ENCODE measurements at regions not wholly inside any gene's neighbourhood (a gene's known extent, or its start where the extent isn't known, plus 50 kb on each side); places are given as distances from the start of the nearest gene placed in this dataset.

DNA sequence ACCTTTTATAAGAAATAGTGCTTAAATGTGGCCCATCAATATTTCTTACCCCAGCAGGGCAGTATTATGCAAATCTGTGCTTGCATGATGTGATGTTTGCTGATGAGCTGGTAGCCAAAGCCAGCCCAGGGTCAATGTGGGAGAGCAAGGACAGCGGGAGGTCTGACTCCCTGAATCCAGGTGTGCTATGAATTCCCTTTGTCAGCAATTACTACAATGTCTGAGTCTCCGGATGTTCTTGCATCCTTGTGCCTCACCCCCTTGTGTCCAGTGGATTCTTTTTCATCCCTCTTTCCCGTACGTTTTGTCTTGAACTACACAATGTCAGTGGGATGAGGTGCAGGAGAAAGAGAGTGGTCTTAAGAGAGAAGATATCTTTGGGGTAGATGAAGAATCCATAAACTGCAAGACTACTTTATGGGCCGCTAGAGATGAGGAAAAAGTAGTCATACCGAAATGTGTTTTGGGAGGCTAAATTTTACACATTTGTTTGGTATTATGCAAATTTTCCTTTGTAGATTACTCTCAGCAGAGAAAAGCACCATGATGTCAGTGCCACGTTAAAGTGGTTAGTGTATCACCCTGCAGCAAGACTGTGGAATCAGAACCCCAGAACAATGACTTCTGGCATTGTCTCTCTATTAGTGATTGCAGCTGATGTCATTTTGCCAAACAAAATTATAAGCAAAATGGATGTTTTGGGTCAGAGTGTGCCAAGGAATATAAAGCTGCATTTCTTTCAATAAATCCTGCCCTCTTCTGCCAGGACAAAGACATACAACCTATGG, 53.5 kb upstream of the TSHZ3 start:
- peaks cover 0 to 6% (median 0%) of the 10 kb centered on the region in 3 donors for H3K27me3 ChIP-seq (ENCODE audit: control insufficient read depth in 3 of 3, insufficient read depth in 3 of 3, low read length in 2 of 3)
- no peaks in the 10 kb centered on the region for H3K9me3 ChIP-seq (ENCODE audit: control insufficient read depth in 4 of 4, insufficient read depth in 3 of 4, low read length in 3 of 4)
- no peak for ATAC-seq (ENCODE audit: insufficient read depth, low FRiP score)
- H3K4me3 ChIP-seq: no peak overlapping the region
- 77 to 82% methylated on average over 7 of the region's 7 CpGs for WGBS, 2 donors
- no peaks in the 10 kb centered on the region for H3K4me1 ChIP-seq (ENCODE audit: control insufficient read depth in 5 of 5, insufficient read depth in 5 of 5, low read length in 5 of 5)
- TF ChIP-seq CTCF (IDR thresholded peaks at IDR 0.05; ENCODE audit: control extremely low read depth, extremely low read depth): no peak
- no peak overlapping the region for H3K27ac ChIP-seq (ENCODE audit: low read depth in 1 of 2, low read length in 1 of 2)
- no peaks in the 10 kb centered on the region for H3K36me3 ChIP-seq (ENCODE audit: control insufficient read depth in 4 of 4, insufficient read depth in 4 of 4, low read length in 4 of 4)
- DNase-seq: no peak
- H3K9ac ChIP-seq (ENCODE audit: insufficient read depth in 1 of 2, low read length in 2 of 2): no peak overlapping the region

GRCh38 chr19:31406106-31406505, 56.9 kb upstream of the TSHZ3 start:
- peaks cover 0 to 2% (median 0%) of the 10 kb centered on the region in 3 donors for H3K27me3 ChIP-seq (ENCODE audit: control insufficient read depth in 3 of 3, insufficient read depth in 3 of 3, low read length in 2 of 3)
- H3K4me3 ChIP-seq: no peak overlapping the region
- H3K9me3 ChIP-seq (ENCODE audit: control insufficient read depth in 4 of 4, insufficient read depth in 3 of 4, low read length in 3 of 4): no peaks in the 10 kb centered on the region
- H3K27ac ChIP-seq (ENCODE audit: low read depth in 1 of 2, low read length in 1 of 2): no peak overlapping the region
- DNase-seq (no peak), ATAC-seq (ENCODE audit: insufficient read depth, low FRiP score) (no peak)
- 87 to 93% methylated on average over 4 of the region's 4 CpGs for WGBS, 2 donors
- peaks cover 0 to 2% (median 0%) of the 10 kb centered on the region in 5 donors for H3K4me1 ChIP-seq (ENCODE audit: control insufficient read depth in 5 of 5, insufficient read depth in 5 of 5, low read length in 5 of 5)
- no peaks in the 10 kb centered on the region for H3K36me3 ChIP-seq (ENCODE audit: control insufficient read depth in 4 of 4, insufficient read depth in 4 of 4, low read length in 4 of 4)
- no peak for TF ChIP-seq CTCF (IDR thresholded peaks at IDR 0.05; ENCODE audit: control extremely low read depth, extremely low read depth)
- no peak overlapping the region for H3K9ac ChIP-seq (ENCODE audit: insufficient read depth in 1 of 2, low read length in 2 of 2)

- no peak for TF ChIP-seq CTCF (IDR thresholded peaks at IDR 0.05; ENCODE audit: control extremely low read depth, extremely low read depth)
- H3K36me3 ChIP-seq (ENCODE audit: control insufficient read depth in 4 of 4, insufficient read depth in 4 of 4, low read length in 4 of 4): no peaks in the 10 kb centered on the region
- WGBS, 2 donors: 74 to 95% methylated on average over 3 of the region's 3 CpGs
- peak in 1 of 3 donors; percentile 26 for DNase-seq
- no peak for ATAC-seq (ENCODE audit: insufficient read depth, low FRiP score)
- H3K4me3 ChIP-seq: no peak overlapping the region
- H3K4me1 ChIP-seq (ENCODE audit: control insufficient read depth in 5 of 5, insufficient read depth in 5 of 5, low read length in 5 of 5): peaks cover 0 to 2% (median 0%) of the 10 kb centered on the region in 5 donors
- no peak overlapping the region for H3K9ac ChIP-seq (ENCODE audit: insufficient read depth in 1 of 2, low read length in 2 of 2)
- H3K27me3 ChIP-seq (ENCODE audit: control insufficient read depth in 3 of 3, insufficient read depth in 3 of 3, low read length in 2 of 3): peaks cover 0 to 2% (median 0%) of the 10 kb centered on the region in 3 donors
- H3K9me3 ChIP-seq (ENCODE audit: control insufficient read depth in 4 of 4, insufficient read depth in 3 of 4, low read length in 3 of 4): peaks cover 0 to 2% (median 0%) of the 10 kb centered on the region in 4 donors
- no peak overlapping the region for H3K27ac ChIP-seq (ENCODE audit: low read depth in 1 of 2, low read length in 1 of 2)
Measured at GRCh38 chr19:31408460-31409124, 59.4 kb upstream of the TSHZ3 start.

Measured in lung (tissue), 11 donors.